ENCODE measurements at regions not wholly inside any gene's neighbourhood (a gene's known extent, or its start where the extent isn't known, plus 50 kb on each side); places are given as distances from the start of the nearest gene placed in this dataset.

- TF ChIP-seq ATF1 (CRISPR knock-in tag; IDR thresholded peaks at IDR 0.05) (no peak), NFE2L1 (CRISPR knock-in tag; IDR thresholded peaks at IDR 0.05) (no peak), GRHL2 (CRISPR knock-in tag; IDR thresholded peaks at IDR 0.05; ENCODE audit: insufficient replicate concordance, severe bottlenecking) (no peak)
These were observed 143.4 kb downstream of the KIF26A start (continued) for GRCh38 chr14:104281768-104282301.

GRCh38 chr14:104282332-104283196, 144.2 kb downstream of the KIF26A start:
- peaks cover 2% of the 10 kb centered on the region; the same call in 1 of the 2 replicates for H3K4me1 Mint-ChIP-seq
- peaks cover 4% of the 10 kb centered on the region for H3K9me3 Mint-ChIP-seq
- CTCF ChIA-PET: interaction anchor here (1.3 kb wide), 1 partner anchor 60 kb away, joined by 3 read pairs; no protein-coding TSS in a partner anchor
- no peak overlapping the region for H3K4me3 Mint-ChIP-seq
- H3K27me3 Mint-ChIP-seq (ENCODE audit: low read depth): no peaks in the 10 kb centered on the region
- ATAC-seq (no peak), DNase-seq (ENCODE audit: low spot score) (peak; percentile 6)
- POLR2A ChIA-PET: no interaction called here
- no peak overlapping the region for H3K27ac Mint-ChIP-seq
- TF ChIP-seq ERG (CRISPR knock-in tag; IDR thresholded peaks at IDR 0.05): no peak
- no peaks in the 10 kb centered on the region for H3K36me3 Mint-ChIP-seq

GRCh38 chr14:104283197-104284106, 145.1 kb downstream of the KIF26A start:
- CTCF ChIA-PET: interaction anchor here (0.9 to 1.3 kb wide), 2 partner anchors 10 to 59 kb away, joined by 3 read pairs; no protein-coding TSS in a partner anchor
- TF ChIP-seq USF1 (CRISPR knock-in tag; IDR thresholded peaks at IDR 0.05) (no peak), FOXJ3 (CRISPR knock-in tag; IDR thresholded peaks at IDR 0.05; ENCODE audit: borderline replicate concordance) (no peak), ZNF232 (CRISPR knock-in tag; IDR thresholded peaks at IDR 0.05) (no peak), CBFB (CRISPR knock-in tag; IDR thresholded peaks at IDR 0.05; ENCODE audit: low read depth) (no peak), CREM (CRISPR knock-in tag; IDR thresholded peaks at IDR 0.05) (no peak), MXD4 (CRISPR knock-in tag; IDR thresholded peaks at IDR 0.05; ENCODE audit: borderline replicate concordance) (no peak), ETV6 (CRISPR knock-in tag; IDR thresholded peaks at IDR 0.05) (no peak), SMAD4 (CRISPR knock-in tag; IDR thresholded peaks at IDR 0.05) (no peak), ZNF121 (CRISPR knock-in tag; IDR thresholded peaks at IDR 0.05) (no peak), ZNF512 (CRISPR knock-in tag; IDR thresholded peaks at IDR 0.05; ENCODE audit: borderline replicate concordance) (no peak), ZNF671 (CRISPR knock-in tag; IDR thresholded peaks at IDR 0.05) (no peak), EMX1 (CRISPR knock-in tag; IDR thresholded peaks at IDR 0.05) (no peak), ATF3 (CRISPR knock-in tag; conservative IDR thresholded peaks at IDR 0.05) (no peak), CTCF (IDR thresholded peaks at IDR 0.05) (no peak), ZNF423 (CRISPR knock-in tag; IDR thresholded peaks at IDR 0.05) (no peak), MLX (CRISPR knock-in tag; IDR thresholded peaks at IDR 0.05) (no peak), SMAD3 (CRISPR knock-in tag; IDR thresholded peaks at IDR 0.05; ENCODE audit: borderline replicate concordance) (no peak)
- Mint-ChIP-seq H3K4me1 (peaks cover 3% of the 10 kb centered on the region), H3K27ac (no peak overlapping the region), H3K27me3 (ENCODE audit: low read depth) (no peaks in the 10 kb centered on the region), H3K36me3 (no peaks in the 10 kb centered on the region), H3K9me3 (peaks cover 1% of the 10 kb centered on the region), H3K4me3 (no peak overlapping the region)
- ATAC-seq: no peak
- POLR2A ChIA-PET: no interaction called here
- peak; percentile 5 for DNase-seq (ENCODE audit: low spot score)

Data from WTC11 (cell line).